ENCODE measurements at regions not wholly inside any gene's neighbourhood (a gene's known extent, or its start where the extent isn't known, plus 50 kb on each side); places are given as distances from the start of the nearest gene placed in this dataset.

DNA sequence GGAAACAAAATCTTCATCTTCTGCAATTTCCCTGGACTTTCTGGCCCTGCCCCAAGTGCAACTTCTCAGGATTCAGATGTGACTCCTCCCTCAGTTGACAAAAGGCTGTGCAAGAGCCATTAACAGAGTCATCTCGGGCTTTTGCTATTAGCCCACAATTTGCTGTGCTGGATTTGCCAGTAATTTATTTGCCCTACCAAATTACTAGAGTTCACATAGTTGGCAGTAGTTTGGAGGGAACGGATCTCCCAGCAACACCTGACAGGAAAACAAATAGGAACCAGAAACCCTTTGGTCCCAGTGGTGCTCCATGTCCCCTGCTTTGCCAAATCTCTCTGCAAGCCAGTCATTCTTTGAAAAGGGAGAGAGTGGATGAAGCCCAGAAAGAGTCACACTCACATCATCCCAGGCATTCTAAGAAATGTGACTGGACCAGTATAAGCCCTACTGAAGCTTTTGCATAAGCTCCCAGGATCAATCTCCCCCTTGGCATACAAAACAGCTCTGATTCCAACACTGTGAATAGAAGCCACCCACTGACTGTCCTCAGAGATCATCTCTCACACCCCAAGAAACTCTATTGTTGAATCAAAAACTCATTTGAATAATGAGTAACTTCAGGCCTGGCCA lies 350.1 kb upstream of the NBEA start:
- DNase-seq = no peak

DNA sequence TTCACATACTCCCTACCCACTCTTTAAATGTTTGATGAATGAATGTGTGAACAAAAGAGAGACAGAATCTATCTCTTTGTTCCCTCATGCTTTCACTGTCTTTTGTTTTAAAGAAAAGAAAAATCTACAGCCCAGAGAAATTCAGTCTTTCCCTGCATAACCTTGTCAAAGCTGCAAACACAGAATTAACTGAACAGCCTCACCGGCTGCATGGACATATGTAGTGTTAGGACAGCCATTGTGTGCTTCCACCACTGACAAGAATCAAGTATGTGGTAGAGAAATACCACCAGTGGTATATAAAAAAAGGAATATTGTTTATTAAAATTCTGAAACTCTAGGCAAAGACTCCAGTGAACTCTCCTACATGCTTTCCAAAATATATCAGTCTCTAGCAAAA lies 348.4 kb upstream of the NBEA start:
- no peak for DNase-seq

DNA sequence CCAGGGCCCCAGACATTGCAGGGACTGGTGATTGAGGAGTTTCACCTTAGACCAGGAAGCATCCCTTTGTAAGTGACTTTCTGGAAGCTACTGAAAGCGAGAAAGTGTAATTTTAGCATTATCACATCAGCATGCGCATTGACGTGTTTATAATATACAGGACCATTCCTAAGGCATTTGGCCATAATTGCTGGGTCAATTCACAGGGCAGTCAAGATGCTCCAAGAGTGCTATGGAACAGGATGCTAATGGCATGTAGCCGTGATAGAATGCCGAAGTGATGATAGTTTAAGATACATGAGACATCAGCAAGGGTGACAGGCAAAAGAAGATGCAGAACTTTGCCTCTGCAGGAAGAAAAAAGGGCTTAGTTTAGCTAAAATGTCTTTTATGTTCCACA lies 347.6 kb upstream of the NBEA start:
- DNase-seq = no peak

DNA sequence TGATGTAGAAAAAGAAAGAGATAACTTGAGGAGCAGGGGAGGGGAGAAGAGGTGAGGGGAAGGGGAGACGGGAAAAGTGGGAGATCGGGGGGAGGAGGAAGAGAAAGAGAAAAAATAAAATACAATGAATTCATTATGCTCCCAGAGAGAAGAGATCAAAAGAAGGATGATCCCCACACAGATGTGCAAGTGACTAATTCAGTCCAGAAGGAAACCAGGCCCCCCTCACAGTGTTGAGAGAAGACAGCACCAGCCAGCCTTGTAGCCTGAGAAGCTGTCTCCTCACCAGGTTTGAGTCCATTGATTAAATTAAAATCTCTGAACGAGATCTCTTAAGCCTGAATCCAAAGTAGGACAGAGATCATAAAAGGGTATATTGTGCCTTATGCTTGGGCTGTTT lies 333.7 kb upstream of the NBEA start:
- DNase-seq = no peak

DNA sequence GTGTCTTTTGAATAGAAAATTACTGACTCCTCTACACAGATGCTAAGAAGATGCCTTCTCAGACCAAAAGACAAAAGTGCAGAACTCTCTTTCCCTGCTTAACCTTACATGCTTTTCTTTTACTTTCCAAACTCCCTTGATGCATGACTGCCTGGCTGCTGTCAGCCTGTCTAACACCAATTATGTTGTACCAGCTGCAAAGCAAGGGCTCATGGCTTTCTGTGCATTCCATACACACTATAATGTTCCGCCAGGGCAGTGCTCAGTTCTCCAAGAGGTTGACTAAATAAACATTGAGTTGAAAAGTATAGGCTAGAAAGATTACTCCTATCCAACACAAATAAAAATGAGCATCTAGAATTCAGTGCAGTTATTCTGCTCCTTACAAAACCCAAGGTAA lies 330.4 kb upstream of the NBEA start:
- no peak for DNase-seq

DNA sequence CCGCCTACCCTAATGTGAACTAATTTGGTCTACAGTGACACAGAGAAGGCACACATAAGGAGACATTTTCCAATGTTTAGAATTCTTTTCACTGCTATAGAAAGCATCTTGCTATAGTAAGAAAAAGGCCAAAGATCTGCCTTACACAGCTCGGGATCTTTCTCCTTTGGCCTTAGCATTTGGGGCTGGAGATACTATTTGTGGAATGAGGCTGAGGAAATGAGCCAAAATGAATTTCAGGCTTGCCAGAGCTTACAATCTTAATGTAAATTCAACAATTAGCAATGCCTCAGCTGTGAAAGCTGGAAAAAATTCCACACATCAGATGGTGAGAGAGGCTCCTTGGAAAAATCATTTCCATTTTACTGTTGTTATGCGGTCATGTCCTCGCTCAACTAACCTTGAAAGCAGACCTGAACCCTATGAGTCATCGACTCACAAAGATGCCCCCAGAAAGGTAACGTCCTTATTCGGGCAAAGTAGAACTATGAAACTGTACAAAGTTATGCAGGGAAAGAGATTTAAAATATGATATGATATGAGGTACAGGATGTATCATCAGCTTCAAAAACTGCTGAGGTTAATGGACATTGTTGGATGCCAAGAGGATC lies 324.5 kb upstream of the NBEA start:
- no peak for DNase-seq

DNA sequence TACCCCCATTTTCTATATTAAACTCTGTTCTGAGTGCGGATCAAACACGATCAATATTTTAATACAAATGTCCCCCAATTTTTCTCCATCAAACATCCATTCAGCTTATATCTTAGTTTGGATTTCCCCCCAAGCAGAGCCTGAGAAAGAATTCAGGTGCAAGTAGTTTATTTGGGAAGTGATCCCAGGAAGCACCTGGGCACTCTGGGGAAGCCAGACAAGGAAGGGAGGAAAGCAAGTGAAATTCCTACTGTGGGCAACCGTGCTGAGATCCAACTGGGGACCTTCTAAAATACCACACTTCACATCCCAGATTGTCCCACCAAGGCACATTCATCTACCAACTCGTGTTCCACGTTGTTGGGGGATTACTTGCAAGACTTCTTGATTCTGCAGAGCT lies 323.4 kb upstream of the NBEA start:
- DNase-seq = no peak

DNA sequence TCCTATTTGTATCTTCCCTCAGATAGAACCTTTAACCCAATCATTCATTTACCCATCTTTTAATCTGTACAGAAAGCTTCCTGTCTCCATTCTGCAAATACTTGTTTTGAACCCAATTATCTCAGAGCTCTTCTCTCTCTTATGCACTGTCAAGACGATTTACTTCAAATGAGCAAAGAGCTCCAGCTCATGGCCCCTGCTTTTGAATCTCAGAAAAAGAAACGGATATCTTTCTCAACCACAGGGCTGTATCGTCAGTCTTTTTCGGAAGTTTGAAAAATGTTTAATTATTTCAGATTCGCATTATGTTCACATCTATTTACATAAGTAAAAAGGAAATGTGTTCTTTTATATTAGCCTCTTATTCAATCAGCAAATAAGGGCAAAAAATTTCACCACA lies 322.7 kb upstream of the NBEA start:
- no peak for DNase-seq

DNA sequence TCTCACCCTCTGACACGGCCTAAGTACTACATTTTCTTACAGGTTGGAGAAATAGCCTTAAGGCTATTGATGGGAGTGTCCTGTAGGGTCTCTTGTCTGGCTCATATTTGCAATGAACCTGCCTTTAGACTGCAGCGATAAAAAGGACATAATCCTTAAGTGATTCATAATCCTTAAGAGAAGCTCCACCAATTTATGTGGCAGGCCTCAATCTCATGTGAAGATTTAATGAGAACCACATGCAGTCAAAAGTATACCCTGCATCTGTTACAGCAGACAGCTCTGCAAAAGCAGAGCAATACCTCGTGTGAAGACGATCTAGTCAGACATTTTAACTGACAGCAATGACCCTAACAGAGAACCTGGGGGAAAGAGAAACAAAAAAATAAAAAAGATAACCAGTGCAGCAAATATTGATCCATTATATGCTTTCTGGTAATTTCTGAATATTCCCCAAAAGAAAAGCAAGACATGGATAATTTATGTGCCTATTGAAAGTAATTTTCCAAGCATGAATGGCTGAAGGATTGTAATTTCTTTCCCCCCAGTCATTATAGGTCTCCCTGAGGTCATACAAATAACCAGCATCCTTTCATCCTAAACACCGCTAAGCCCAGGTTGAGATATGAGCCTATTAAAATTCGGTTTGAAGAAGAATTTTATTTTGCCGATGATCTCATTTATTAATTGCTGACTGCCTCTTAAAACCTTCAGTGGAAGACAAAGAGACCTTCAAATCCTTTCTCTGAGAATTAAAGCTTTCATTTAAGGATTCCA lies 321.8 kb upstream of the NBEA start:
- DNase-seq = no peak

DNA sequence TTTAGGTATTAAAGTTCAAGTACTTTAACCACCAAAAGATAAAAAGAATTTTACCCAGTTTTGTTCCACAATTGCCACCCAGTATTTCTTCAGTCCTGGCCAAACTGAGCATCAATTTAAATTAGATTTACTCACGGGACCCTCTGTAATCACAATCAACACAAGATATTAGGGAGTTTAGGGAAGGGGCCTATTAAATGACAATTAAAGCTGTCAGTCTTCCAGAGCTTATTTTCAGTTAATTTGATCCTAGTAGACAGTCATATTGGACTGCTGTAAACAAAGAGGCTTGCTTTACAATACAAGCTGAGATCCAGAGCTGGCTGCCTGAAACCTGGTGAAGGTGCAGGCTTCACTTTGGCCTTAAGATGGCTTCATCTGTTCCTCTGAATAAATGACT lies 321.2 kb upstream of the NBEA start:
- DNase-seq = no peak

DNA sequence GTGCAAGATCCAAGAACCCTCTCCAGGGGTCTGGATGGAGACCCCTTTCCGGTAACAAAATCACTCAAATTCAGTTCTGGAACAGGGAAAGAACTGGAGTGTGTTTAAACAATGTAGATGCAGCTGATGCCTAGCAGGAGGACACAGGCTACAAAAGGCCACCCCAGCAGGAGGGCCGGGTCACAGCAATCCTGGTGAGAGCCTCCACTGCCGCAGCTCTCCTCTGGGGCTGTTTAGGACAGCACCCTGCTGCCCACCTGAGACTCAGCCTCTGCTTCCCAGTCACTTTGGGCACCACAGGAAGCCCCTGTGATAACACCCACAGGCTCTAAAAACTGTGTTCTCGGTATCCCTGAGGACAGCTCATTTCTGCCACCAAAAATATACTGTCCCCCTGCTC lies 318.7 kb upstream of the NBEA start:
- DNase-seq = no peak

DNA sequence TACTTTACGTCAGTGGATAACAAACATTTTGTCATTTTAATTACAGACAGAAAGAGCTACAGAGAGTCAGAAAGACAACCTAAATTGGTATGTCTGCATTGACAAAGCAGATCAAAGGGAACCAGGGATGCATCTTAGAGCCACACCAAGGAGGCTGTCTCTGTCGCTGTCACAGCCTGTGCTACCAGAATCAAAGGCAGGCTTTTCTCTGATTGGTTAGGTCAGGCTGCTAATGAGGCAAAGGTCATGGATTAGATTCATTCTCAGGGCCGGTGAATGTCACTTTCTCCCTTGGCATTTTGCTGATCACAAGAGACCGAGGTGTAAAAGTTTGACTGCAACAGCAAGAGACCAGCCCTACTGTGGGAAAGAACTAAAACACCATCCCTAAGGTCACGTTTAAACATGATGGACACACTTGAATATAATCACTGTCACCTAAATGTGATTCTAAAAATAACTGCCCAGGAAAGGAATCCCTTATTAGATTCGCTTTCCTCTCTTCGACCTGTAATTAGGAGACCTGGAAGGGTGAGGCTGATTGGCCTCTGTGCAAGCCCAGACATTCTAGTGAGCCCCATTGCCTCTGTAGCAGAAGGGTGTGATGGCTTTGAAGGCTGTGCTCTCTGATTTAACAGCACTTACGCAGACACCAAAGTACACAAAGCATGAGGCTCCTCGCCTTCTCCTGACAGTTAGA lies 314.4 kb upstream of the NBEA start:
- no peak for DNase-seq

DNA sequence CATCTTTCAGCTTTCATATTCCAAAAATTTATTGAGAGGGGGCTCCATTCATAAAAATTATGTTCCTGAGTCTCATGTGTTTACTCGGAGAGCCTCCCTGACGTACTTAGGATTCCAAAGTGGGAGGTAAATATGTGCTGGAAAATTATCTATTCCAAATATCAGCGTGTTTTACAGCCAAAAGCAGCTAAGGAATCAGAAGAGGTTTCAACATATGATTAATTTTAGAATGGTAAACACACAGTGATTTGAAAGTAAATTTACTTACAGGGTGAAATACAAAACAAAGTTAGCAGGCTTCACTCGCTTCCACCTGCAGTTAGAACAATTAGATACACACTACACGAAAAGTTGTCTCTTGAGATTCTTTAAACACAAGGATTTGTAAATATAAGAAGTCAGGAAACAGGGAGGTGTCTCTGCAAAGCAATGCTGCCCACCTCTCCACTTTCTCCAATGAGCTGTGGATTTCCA lies 313.8 kb upstream of the NBEA start:
- DNase-seq = no peak

DNA sequence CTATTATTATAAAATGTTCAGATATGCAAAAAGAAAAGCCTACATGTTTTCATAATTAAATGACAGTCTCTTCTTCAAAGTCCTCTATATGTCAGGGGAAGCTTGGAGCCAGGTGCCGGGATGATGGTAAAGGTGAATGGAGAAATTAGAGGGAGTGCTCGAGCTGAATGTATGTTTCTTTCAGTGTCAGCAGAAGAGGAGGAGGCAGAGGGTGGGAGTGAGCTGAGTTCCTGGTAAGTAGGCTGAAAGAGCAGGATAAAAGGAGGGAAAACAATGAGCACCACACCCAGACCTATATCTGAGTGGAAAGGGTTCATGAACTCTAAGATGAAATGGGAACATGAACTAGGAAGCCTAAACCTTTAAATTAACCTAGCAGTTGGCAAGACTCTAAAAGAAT lies 307.6 kb upstream of the NBEA start:
- no peak for DNase-seq

DNA sequence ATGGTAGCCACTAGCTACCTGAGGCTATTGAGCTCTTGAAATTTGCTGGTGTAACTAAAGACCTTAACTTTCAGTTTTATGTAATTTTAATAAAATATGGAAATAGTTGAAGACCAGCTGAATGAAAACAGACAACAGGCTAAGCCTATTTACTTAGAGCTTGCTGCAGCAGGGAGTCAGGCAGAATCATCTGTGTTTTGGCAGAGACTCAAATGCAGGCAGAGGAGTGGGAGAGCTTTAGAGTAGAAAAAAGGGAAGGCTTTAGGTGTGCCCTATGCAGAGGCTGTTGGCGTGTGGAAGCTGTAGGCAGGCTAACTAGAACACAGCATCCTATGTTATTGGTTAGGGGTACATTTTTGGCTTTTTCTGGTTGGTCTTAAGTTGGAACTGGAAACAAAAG lies 304.9 kb upstream of the NBEA start:
- no peak for DNase-seq

DNA sequence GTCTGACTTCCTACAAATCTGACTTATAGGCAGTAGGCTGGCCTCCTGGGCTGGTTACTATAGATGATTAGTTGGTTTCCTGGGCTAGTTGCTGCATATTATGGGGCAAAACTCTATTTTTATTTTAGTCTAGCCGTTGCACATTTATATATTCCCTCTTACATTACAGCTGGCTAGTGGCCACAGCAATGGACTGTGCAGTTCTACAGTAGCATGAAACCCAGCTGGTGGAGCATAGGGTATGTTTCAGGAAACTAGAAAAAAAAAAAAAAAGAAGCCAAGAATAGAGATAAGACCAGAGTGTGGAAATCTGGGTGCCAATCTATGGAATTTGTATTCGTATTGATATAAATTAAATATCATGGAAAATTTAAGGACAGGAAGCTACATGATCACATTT lies 304.4 kb upstream of the NBEA start:
- DNase-seq = no peak

DNA sequence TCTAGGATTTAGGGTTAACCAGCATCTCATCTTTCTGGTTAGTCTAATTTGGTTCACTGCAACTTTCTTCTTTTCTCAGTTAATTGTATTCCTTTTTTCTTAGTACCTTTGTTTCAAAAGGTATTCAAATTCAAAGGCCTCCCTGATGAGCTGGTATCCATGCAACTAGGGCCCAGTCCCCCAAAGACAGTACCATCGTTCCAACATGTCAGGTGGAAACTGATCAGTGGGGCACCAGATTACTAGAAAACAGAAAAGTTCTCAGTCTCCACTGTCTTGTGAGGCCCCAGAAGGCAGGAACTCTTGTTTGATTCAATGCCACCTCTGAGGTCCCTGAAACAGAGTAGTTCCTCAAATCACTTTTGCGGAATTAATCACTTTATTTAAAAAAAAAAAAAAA lies 303.2 kb upstream of the NBEA start:
- DNase-seq = no peak

DNA sequence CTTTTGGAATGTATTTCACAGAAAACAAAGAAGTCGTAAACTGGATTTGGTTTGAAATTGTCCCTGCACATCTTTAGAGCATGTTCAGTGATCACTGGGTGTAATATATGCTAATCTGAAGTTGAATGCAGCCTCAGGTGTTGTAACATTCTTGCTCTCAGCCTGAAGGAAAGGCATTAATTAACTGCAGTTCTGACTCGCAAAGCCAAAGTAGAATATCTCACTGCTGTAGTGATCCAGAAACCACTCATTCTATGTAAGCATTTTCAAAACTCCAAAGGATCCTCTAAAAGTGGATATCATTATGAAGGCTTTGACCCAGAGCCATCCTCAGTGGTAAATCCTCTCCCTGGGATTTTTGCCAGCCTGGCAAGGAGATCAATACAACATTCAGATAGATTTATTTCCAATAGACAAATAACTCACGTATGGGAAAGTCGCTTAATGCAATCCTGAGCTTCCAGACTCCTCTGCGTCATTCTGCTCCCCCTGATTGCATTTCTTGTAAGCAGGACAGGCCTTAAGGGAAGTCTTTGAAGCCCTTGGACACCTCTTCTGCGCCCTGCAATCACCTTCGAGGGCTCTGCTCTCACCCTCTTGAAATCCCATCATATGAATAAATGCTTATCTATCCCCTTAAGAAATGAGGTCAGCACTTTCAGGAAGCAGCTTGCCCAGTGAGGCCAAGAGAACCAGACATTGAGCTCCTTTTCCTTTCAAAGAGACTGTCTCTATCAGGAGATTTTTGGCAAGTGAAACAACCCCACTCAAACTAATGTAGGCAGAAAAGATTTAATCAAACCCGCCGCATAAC lies 301.7 kb upstream of the NBEA start:
- no peak for DNase-seq

DNA sequence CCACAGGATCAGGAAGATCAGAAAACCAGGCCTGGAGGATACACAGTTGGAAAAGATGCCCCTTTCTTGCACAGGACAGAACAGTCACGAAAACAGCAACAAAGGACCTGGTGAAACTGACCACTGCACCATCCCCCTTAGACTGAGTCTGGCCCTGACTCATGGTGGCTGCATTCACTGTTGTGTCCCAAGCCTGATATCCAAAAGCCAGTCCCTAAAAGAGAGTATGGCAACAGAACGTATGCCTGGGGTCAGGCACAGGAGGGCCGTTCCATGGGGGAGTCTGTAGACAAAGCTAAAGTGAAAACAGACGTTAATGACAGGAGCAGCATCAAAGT lies 301.1 kb upstream of the NBEA start:
- no peak for DNase-seq

DNA sequence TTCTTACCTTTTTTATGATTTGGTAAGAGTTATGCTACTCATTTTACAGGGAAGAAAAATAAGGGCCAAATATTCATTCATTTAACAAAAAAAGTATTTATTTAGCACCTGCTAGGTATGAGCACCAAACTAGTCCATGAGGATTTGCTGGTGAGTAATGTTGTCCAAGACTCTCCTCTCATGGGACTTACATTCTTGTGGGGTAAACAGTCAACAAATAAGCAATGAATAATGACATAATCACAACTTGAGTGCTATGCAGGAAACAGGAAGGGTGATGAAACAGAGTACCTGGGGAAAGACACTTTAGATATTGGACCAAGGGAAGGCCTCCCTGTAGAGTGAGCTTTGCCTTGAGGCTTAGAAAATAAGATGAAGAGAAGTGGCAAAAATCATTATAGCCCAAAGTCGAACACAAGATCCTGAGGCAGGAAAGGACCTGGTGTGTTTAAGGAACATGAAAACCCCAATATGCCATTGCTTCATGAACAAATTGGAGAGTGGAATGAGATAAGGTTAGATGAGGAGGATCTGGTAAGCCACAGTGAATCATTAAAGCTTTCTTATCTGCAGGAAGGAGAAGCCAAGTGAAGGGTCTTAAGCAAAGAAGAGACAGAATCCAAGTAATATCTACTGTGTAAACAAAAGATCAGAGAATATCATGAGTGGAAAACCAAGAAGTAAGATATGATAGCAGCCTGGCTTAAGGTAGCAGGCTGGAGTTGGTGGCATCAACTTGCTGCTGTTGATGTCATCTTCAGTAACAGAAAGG lies 294.5 kb upstream of the NBEA start:
- DNase-seq = no peak

DNA sequence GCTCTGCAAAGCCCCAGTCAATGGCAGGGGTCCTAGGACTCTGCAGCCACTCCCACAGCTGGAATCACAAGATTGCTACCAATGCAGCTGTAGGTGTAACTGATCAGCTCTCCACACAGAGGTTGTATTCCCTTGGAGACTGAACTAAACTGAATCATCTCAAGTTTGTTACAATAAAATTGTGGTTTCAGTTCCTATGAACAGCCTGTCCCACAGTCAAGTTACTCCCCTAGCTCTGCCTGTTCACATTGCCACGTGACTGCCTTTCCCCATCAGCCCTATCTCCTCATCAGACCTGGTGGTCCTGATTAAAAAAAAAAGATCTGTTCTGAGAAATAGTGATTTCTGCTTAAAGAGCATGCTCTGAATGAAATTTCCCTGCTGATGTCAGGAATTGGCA lies 287.9 kb upstream of the NBEA start:
- DNase-seq = no peak

DNA sequence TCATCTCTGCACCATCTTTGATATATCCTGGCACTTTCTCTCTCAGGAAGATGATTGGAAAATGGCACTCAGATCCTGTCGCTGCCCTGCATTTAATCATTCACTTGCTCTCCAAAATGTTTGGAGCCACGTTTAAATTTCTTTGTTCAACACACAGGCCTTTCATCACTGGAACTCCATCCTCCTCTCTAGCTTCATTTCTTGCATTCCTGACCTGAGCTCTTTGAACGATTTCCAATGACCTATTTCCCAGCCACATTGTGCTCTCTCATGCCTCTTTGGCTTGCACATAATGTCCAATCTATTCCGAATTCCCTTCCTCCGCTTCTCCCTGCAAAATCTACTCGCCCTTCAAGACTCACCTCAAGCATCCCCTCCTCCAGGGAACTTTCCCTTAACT lies 287.4 kb upstream of the NBEA start:
- no peak for DNase-seq
